GM06990 (cell line): ENCODE measurements at regions not wholly inside any gene's neighbourhood (a gene's known extent, or its start where the extent isn't known, plus 50 kb on each side); places are given as distances from the start of the nearest gene placed in this dataset.

Source experiments
- DNase-seq: peaks from one replicate; pipeline ENCODE4 v3.0.0-alpha.2; 2011; ENCODE audit not compliant: insufficient read length; ENCODE audit errors: extremely low read depth
- H3K27me3 ChIP-seq: replicated peaks from 2 replicates; pipeline ENCODE4 v1.6.0; 2011; ENCODE audit warnings: low read length; ENCODE audit not compliant: control insufficient read depth, insufficient read depth
- H3K36me3 ChIP-seq: 2 replicates; pipeline ENCODE4 v1.5.1; 2011; ENCODE audit warnings: low read length; ENCODE audit not compliant: control insufficient read depth, insufficient read depth
- H3K4me3 ChIP-seq: replicated peaks from 2 replicates; pipeline ENCODE4 v1.5.1; 2011; ENCODE audit warnings: low read depth, mild to moderate bottlenecking, control low read depth, low read length
- CTCF ChIP-seq: IDR thresholded peaks from 2 replicates; pipeline ENCODE4 v1.5.1; 2011; ENCODE audit warnings: low read length, control low read depth, mild to moderate bottlenecking, inconsistent platforms; ENCODE audit not compliant: insufficient read depth, poor library complexity, severe bottlenecking

DNA sequence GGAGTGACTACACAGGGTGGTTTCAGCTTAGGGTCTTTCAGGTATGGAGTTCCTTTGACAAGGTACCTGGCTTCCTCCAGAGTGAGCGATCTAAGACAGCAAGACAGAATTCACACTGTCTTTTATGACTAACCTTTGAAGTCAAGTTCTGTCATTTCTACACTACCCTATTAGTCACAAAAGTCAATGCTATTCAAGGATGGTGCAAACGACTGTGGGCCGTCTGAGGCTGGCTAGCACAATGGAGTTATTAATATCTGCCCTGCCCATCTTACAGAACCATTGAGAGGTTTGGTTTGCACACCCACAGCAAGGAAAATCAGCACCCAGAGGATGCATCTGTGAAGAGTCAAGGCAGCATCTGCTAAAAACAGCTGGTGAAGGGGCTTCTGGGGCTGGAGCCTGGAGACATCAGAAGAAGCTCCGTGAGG, 62.9 kb upstream of the XCR1 start:
- DNase-seq: peak; percentile 50
- TF ChIP-seq CTCF: no peak
- H3K36me3 ChIP-seq: no peaks in the 10 kb centered on the region
- H3K27me3 ChIP-seq: no peaks in the 10 kb centered on the region; the same call in 1 of the 2 replicates
- H3K4me3 ChIP-seq: no peak overlapping the region

DNA sequence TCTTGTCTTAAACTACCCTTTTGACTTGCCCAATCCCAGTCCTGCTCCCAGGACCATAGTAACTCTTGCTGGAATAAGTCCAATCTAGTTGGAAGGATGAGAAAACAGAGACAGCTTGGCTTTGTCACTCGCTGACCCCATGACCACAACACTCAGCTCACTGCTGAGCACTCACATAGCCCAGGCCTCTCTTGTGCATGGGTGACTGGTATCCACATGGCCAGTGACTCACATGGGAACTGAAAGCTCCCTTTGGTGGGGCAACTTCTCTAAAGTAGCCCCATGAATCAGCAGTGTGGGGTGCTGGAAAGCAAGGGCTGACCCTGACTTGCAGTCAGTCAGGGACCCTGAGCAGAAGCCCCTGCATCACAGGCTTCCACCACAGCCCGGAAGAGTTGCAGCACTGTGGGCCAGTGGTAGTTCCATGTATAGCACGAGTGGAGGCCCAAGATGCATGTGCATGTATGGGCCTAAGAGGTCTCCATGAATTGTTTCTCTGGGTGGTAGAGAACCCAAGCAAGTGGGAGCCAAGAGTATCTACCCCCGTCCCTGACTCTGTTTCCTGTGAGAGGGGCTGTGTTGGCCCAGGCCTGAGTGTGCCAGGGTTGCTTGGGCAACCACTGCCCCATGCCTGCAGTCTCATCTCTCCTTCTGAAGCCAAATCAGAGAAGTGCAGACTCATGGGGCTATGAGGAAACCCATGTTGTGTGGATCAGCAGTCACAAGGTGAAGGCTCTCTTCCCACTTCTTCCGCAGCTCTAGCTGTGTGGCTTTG, 62.1 kb upstream of the XCR1 start:
- Histone ChIP-seq H3K27me3 (no peaks in the 10 kb centered on the region; the same call in 1 of the 2 replicates), H3K4me3 (no peak overlapping the region), H3K36me3 (no peaks in the 10 kb centered on the region)
- TF ChIP-seq CTCF: no peak
- peak; percentile 55 for DNase-seq

DNA sequence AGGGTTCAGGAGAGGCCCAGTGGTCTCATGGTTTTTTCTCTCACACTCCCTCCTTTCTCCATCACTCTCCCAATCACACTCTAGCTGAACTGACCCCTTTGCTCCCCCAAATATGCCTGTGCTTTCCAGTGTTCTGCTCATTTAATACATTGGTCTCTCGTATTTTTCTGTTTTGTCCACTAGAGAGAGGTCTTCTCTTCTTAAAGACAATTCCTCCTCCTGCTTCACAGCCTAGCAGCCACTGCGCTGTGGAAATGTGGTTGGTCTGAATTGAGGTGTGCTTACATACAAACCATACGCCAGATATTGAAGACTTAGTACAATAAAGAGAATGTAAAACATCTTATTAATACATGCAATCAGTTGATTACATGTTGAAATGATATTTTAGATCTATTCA, 60.6 kb upstream of the XCR1 start:
- Histone ChIP-seq H3K36me3 (no peaks in the 10 kb centered on the region), H3K27me3 (no peaks in the 10 kb centered on the region; the same call in 1 of the 2 replicates), H3K4me3 (no peak overlapping the region)
- TF ChIP-seq CTCF: peak; percentile 19
- no peak for DNase-seq

DNA sequence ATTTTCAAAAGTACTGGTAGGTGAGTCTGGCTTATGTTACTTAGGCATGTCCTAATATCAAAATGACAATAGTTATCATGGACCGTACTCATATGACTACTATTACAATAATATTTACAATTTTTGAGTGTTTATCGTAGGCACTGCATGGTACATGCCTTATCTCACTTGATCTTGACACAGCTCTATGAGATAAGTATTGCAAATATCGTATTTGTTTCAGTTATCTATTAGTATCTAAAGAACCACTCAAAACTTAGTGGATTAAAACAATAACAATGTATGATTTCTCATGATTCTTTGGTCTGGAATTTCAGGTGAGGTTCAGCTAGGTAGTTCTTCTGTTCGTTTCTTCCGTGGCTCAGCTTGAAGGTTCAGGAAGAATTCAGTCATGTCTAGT, 59.7 kb upstream of the XCR1 start:
- no peaks in the 10 kb centered on the region for H3K36me3 ChIP-seq
- TF ChIP-seq CTCF: no peak
- H3K4me3 ChIP-seq: no peak overlapping the region
- H3K27me3 ChIP-seq: no peaks in the 10 kb centered on the region; the same call in 1 of the 2 replicates
- DNase-seq: no peak

DNA sequence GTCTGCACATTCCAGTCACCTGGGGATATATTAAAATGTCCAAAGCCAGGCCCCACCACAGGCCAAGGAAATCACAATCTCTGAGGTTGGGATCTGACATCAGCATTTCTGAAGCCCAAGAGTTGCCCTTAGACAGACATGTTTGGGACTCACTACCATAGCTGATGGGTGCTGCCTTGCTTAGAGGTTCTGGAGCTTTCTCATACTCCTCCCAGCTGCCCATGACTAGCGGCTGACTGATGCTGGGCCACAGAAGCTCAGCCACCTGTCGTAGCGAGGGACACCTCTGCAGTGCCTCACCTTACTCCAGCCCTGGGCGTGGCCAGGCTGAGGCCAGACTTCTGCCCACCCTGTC, 58.8 kb upstream of the XCR1 start:
- no peak for DNase-seq
- H3K4me3 ChIP-seq: no peak overlapping the region
- no peak for TF ChIP-seq CTCF
- no peaks in the 10 kb centered on the region for H3K36me3 ChIP-seq
- no peaks in the 10 kb centered on the region; the same call in 1 of the 2 replicates for H3K27me3 ChIP-seq
